ENCODE measurements at regions not wholly inside any gene's neighbourhood (a gene's known extent, or its start where the extent isn't known, plus 50 kb on each side); places are given as distances from the start of the nearest gene placed in this dataset.

DNA sequence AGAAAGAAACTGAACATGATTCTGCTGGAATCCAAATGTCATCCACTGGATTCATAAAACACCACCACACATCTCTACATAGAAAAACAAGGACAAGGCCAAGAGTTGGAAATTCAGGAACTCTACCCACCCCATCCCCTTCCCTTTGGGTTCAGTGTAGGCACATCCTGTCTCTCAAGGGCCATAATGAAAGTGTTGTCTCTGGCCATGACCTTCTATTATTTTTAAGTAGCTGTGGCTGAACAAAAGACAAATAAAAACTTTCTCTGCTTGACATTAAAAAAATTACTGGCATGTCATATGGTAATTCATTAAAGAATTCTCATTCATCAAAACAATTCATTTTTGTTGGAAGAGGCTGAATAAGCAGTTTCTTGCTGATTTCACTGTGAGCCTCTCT is 54.9 kb upstream of the ZBTB18 start:
- TF ChIP-seq, protein P1, sequence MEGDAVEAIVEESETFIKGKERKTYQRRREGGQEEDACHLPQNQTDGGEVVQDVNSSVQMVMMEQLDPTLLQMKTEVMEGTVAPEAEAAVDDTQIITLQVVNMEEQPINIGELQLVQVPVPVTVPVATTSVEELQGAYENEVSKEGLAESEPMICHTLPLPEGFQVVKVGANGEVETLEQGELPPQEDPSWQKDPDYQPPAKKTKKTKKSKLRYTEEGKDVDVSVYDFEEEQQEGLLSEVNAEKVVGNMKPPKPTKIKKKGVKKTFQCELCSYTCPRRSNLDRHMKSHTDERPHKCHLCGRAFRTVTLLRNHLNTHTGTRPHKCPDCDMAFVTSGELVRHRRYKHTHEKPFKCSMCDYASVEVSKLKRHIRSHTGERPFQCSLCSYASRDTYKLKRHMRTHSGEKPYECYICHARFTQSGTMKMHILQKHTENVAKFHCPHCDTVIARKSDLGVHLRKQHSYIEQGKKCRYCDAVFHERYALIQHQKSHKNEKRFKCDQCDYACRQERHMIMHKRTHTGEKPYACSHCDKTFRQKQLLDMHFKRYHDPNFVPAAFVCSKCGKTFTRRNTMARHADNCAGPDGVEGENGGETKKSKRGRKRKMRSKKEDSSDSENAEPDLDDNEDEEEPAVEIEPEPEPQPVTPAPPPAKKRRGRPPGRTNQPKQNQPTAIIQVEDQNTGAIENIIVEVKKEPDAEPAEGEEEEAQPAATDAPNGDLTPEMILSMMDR (IDR thresholded peaks at IDR 0.05; ENCODE audit: insufficient read depth, low read length, severe bottlenecking): no peak
- no peaks in the 10 kb centered on the region for H3K36me3 ChIP-seq (ENCODE audit: control insufficient read depth, insufficient read depth, low read length)
- no peaks in the 10 kb centered on the region for H3K27me3 ChIP-seq (ENCODE audit: control insufficient read depth, insufficient read depth, low read length)
- no peak overlapping the region for H3K4me3 ChIP-seq (ENCODE audit: low read depth, low read length)
- DNase-seq (ENCODE audit: low read depth) (no peak), FAIRE-seq (no peak)

DNA sequence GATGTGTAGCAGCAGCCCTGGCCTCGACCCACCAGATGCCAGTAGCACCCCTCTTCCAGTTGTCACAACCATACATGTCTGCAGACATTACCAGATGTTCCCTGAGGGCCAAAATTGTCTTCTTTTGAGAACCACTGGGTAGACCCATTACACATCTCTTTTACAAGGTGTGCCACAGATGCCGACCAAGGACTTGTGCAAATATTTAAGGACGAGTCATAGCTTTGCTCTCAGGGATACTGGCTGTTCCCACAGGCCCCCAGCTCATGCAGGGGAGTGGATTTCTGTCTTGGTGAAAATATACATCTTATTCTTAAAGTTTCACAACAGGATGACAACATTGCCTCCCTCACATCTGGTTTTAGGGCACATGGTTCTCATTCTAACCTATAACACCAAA is 59.4 kb upstream of the ZBTB18 start:
- TF ChIP-seq, protein P1 (IDR thresholded peaks at IDR 0.05; ENCODE audit: insufficient read depth, low read length, severe bottlenecking): no peak
- DNase-seq (ENCODE audit: low read depth) (no peak), FAIRE-seq (no peak)
- Histone ChIP-seq H3K27me3 (ENCODE audit: control insufficient read depth, insufficient read depth, low read length) (no peaks in the 10 kb centered on the region), H3K4me3 (ENCODE audit: low read depth, low read length) (no peak overlapping the region), H3K36me3 (ENCODE audit: control insufficient read depth, insufficient read depth, low read length) (no peaks in the 10 kb centered on the region)

DNA sequence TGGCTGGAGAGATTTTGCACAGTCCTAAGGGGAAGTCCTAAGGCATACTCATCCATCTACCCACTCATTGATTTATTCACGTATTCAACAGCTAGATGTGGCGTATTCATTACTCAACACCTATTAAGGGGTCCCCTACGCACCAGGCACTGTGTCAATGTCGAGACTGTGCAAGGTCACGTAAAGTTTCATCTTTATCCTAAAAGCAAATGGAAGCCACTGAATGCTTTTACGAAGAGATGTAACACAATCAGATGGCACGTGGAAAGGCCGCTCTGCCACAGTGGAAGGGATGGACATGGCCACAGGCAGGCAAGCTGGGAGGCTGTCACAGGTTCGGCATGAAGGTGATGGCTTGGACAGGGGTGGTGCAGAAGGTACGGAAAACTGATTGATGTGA is 66.3 kb upstream of the ZBTB18 start:
- FAIRE-seq (no peak), DNase-seq (ENCODE audit: low read depth) (no peak)
- no peaks in the 10 kb centered on the region for H3K27me3 ChIP-seq (ENCODE audit: control insufficient read depth, insufficient read depth, low read length)
- H3K4me3 ChIP-seq (ENCODE audit: low read depth, low read length): no peak overlapping the region
- no peaks in the 10 kb centered on the region for H3K36me3 ChIP-seq (ENCODE audit: control insufficient read depth, insufficient read depth, low read length)
- TF ChIP-seq, protein P1 (IDR thresholded peaks at IDR 0.05; ENCODE audit: insufficient read depth, low read length, severe bottlenecking): no peak

DNA sequence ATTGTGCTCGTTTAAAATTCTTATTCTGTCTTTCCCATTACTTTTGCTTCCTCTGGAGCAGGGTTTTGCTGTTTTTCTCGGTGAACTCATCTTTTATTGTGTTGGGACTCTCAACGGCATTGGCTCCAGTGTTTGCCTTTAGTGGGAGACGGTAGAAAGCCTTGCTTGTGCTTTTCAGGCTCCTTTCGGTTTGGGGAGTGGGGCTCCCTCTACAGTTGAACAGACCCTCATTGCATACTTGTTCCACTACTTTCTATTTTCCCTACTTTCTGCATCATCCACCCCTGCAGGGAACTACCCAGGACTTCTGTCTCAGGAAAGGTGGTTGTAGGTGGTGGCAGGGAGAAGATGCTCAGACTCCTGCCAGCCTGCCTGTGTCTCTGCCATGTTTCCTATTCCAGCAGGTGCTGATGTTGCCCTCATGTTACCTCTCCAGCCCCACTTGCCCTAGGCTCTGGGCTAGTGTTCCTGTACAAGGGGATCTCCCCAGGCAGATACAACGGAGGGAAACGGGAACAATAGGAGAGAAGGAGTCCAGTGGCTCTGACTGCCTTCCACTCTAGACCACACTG is 68.5 kb upstream of the ZBTB18 start:
- FAIRE-seq: no peak

DNA sequence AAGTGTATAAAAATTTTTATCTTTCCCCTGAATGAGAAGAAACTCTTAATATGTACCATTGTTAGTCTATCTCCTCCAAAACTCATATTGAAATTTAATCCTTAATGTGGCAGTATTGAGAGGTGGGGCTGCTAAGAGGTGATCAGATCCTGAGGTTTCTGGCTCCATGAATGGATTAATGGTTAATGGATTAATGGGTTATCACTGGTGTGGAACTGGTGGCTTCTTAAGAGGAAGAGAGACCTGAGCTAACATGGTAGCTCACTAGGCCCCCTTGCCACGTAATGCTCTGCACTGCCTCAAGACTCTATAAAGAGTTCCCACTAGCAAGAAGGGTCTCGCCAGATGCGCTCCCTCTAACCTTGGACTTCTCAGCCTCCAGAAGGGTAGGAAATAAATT is 70.6 kb upstream of the ZBTB18 start:
- no peaks in the 10 kb centered on the region for H3K27me3 ChIP-seq (ENCODE audit: control insufficient read depth, insufficient read depth, low read length)
- FAIRE-seq: no peak
- TF ChIP-seq, protein P1 (IDR thresholded peaks at IDR 0.05; ENCODE audit: insufficient read depth, low read length, severe bottlenecking): no peak
- no peak for DNase-seq (ENCODE audit: low read depth)
- no peaks in the 10 kb centered on the region for H3K36me3 ChIP-seq (ENCODE audit: control insufficient read depth, insufficient read depth, low read length)
- no peak overlapping the region for H3K4me3 ChIP-seq (ENCODE audit: low read depth, low read length)

More for the DNA sequence above, 68.5 kb upstream of the ZBTB18 start:
- Histone ChIP-seq H3K4me3 (ENCODE audit: low read depth, low read length) (no peak overlapping the region), H3K36me3 (ENCODE audit: control insufficient read depth, insufficient read depth, low read length) (no peaks in the 10 kb centered on the region), H3K27me3 (ENCODE audit: control insufficient read depth, insufficient read depth, low read length) (no peaks in the 10 kb centered on the region)
- TF ChIP-seq, protein P1 (IDR thresholded peaks at IDR 0.05; ENCODE audit: insufficient read depth, low read length, severe bottlenecking): no peak
- no peak for DNase-seq (ENCODE audit: low read depth)

DNA sequence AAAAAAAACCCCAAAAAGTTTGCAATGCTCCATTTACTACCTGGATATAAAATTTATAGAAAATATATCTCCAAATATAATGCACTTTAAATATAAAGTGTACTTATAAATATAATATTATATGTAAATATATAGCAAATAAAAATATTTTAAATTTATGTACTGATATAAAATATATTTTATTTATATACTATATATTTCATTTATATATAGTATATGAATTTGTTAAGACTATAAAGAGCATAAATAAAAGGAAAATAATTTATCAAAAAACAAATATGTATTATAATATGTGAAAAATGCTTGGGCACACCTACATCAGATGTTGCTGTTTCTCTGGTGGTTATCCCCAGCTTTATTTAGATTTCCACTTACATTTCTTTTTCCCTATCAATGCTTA is 71.0 kb upstream of the ZBTB18 start:
- TF ChIP-seq, protein P1 (IDR thresholded peaks at IDR 0.05; ENCODE audit: insufficient read depth, low read length, severe bottlenecking): no peak
- Histone ChIP-seq H3K36me3 (ENCODE audit: control insufficient read depth, insufficient read depth, low read length) (no peaks in the 10 kb centered on the region), H3K27me3 (ENCODE audit: control insufficient read depth, insufficient read depth, low read length) (no peaks in the 10 kb centered on the region), H3K4me3 (ENCODE audit: low read depth, low read length) (no peak overlapping the region)
- no peak for FAIRE-seq
- DNase-seq (ENCODE audit: low read depth): no peak
